HG02885 (cell line): ENCODE measurements at regions not wholly inside any gene's neighbourhood (a gene's known extent, or its start where the extent isn't known, plus 50 kb on each side); places are given as distances from the start of the nearest gene placed in this dataset.
"Not testable (repeated sequence)": the region's sequence is repeated elsewhere in the genome, so short reads cannot be mapped to it uniquely, and the experiment has no call there.

ENCODE experiments used
- ATAC-seq: cut with Tn5 transposase; IDR thresholded peaks from one replicate; pipeline ENCODE4 v1.9.1; 2021; ENCODE audit warnings: mild to moderate bottlenecking; ENCODE audit not compliant: unreplicated experiment, poor library complexity

GRCh38 chr5:126099077-126099476 is 324.1 kb upstream of the GRAMD2B start:
- ATAC-seq = no peak

GRCh38 chr5:126100767-126101166 is 322.4 kb upstream of the GRAMD2B start:
- no peak for ATAC-seq

GRCh38 chr5:126101901-126102300 is 321.3 kb upstream of the GRAMD2B start:
- ATAC-seq = no peak

- ATAC-seq = no peak
These were observed 320.2 kb upstream of the GRAMD2B start for GRCh38 chr5:126103050-126103449.

- ATAC-seq = no peak
These were observed 319.3 kb upstream of the GRAMD2B start for GRCh38 chr5:126103868-126104267.

GRCh38 chr5:126104341-126104740 is 318.9 kb upstream of the GRAMD2B start:
- ATAC-seq = no peak

GRCh38 chr5:126104951-126105350 is 318.3 kb upstream of the GRAMD2B start:
- no peak for ATAC-seq

GRCh38 chr5:126106029-126106428 is 317.2 kb upstream of the GRAMD2B start:
- no peak for ATAC-seq

GRCh38 chr5:126107381-126107780 is 315.8 kb upstream of the GRAMD2B start:
- ATAC-seq = no peak

GRCh38 chr5:126108470-126108869 is 314.7 kb upstream of the GRAMD2B start:
- ATAC-seq = no peak

GRCh38 chr5:126115059-126115629 is 308.1 kb upstream of the GRAMD2B start:
- ATAC-seq = no peak

- no peak for ATAC-seq
These were observed 306.2 kb upstream of the GRAMD2B start for GRCh38 chr5:126117044-126117443.

- ATAC-seq = no peak
These were observed 303.2 kb upstream of the GRAMD2B start for GRCh38 chr5:126119887-126120442.

GRCh38 chr5:126120939-126121338 is 302.3 kb upstream of the GRAMD2B start:
- no peak for ATAC-seq

GRCh38 chr5:126122942-126123341 is 300.3 kb upstream of the GRAMD2B start:
- ATAC-seq = no peak

GRCh38 chr5:126124706-126125345 is 298.4 kb upstream of the GRAMD2B start:
- no peak for ATAC-seq

GRCh38 chr5:126125407-126125806 is 297.8 kb upstream of the GRAMD2B start:
- no peak for ATAC-seq

- ATAC-seq = no peak
These were observed 296.6 kb upstream of the GRAMD2B start for GRCh38 chr5:126126574-126126973.

GRCh38 chr5:126127371-126127770 is 295.8 kb upstream of the GRAMD2B start:
- ATAC-seq = not testable (repeated sequence)

GRCh38 chr5:126129431-126129830 is 293.8 kb upstream of the GRAMD2B start:
- ATAC-seq = no peak

- ATAC-seq = no peak
These were observed 289.8 kb upstream of the GRAMD2B start for GRCh38 chr5:126133424-126133823.

GRCh38 chr5:126137891-126138280 is 285.3 kb upstream of the GRAMD2B start:
- ATAC-seq = no peak
